Activated CD8-positive, alpha-beta memory T cell treated with anti-CD3 and anti-CD28 coated beads, Interleukin-2, amount 50 U/mL, for 4 hours (primary cell): ENCODE measurements at regions not wholly inside any gene's neighbourhood (a gene's known extent, or its start where the extent isn't known, plus 50 kb on each side); places are given as distances from the start of the nearest gene placed in this dataset.

Experiments
- DNase-seq: peaks from one replicate; pipeline ENCODE4 v3.0.0-alpha.2; 2020

GRCh38 chr9:81480828-81481604 lies 208.3 kb downstream of the TLE1 start:
- no peak for DNase-seq

- DNase-seq = no peak
Measured at GRCh38 chr9:81479573-81479972, 209.8 kb downstream of the TLE1 start.

GRCh38 chr9:81477669-81478068 lies 211.7 kb downstream of the TLE1 start:
- DNase-seq = no peak

- no peak for DNase-seq
Measured at GRCh38 chr9:81476813-81477490, 212.4 kb downstream of the TLE1 start.

- no peak for DNase-seq
Measured at GRCh38 chr9:81474792-81475191, 214.6 kb downstream of the TLE1 start.

GRCh38 chr9:81474125-81474524 lies 215.2 kb downstream of the TLE1 start:
- DNase-seq = no peak

- DNase-seq = no peak
Measured at GRCh38 chr9:81473708-81474107, 215.6 kb downstream of the TLE1 start.

- DNase-seq = no peak
Measured at GRCh38 chr9:81473206-81473605, 216.1 kb downstream of the TLE1 start.

GRCh38 chr9:81472701-81473100 lies 216.6 kb downstream of the TLE1 start:
- DNase-seq = no peak

GRCh38 chr9:81470864-81471263 lies 218.5 kb downstream of the TLE1 start:
- no peak for DNase-seq

- no peak for DNase-seq
Measured at GRCh38 chr9:81468084-81468595, 221.2 kb downstream of the TLE1 start.

GRCh38 chr9:81466981-81467380 lies 222.4 kb downstream of the TLE1 start:
- DNase-seq = no peak

GRCh38 chr9:81465468-81466011 lies 223.8 kb downstream of the TLE1 start:
- no peak for DNase-seq

GRCh38 chr9:81462801-81463200 lies 226.5 kb downstream of the TLE1 start:
- no peak for DNase-seq

GRCh38 chr9:81461196-81461595 lies 228.2 kb downstream of the TLE1 start:
- DNase-seq = no peak

GRCh38 chr9:81460693-81461092 lies 228.7 kb downstream of the TLE1 start:
- DNase-seq = no peak

- DNase-seq = no peak
Measured at GRCh38 chr9:81459591-81459990, 229.8 kb downstream of the TLE1 start.

- DNase-seq = no peak
Measured at GRCh38 chr9:81456431-81457006, 232.8 kb downstream of the TLE1 start.

GRCh38 chr9:81455462-81456219 lies 233.7 kb downstream of the TLE1 start:
- DNase-seq = no peak

- DNase-seq = no peak
Measured at GRCh38 chr9:81445331-81445921, 243.9 kb downstream of the TLE1 start.

- DNase-seq = no peak
Measured at GRCh38 chr9:81431641-81432040, 257.7 kb downstream of the TLE1 start.

GRCh38 chr9:81430727-81431126 lies 258.6 kb downstream of the TLE1 start:
- no peak for DNase-seq

GRCh38 chr9:81427870-81428269 lies 261.5 kb downstream of the TLE1 start:
- no peak for DNase-seq
